H1 (cell line): ENCODE measurements at regions not wholly inside any gene's neighbourhood (a gene's known extent, or its start where the extent isn't known, plus 50 kb on each side); places are given as distances from the start of the nearest gene placed in this dataset.

Source experiments
- CTCF ChIA-PET: fragments of 300-600 bp; sonication (Branson Sonifier 250); formaldehyde crosslinking; loops from one replicate; lab custom pipeline; 2021; ENCODE audit not compliant: partially characterized antibody; lab: Charles Lee
- POLR2A ChIA-PET: fragments of 300-600 bp; sonication (Branson Sonifier 250); formaldehyde crosslinking; loops from one replicate; lab custom pipeline; 2021; ENCODE audit warnings: inconsistent platforms; ENCODE audit not compliant: partially characterized antibody; lab: Charles Lee
- DNase-seq, 2 experiments: peaks; one replicate each; pipeline versions ENCODE4 v3.0.0 to v3.0.0-alpha.2; 2010 to 2022; ENCODE audit warnings: low spot score in 2 of 2, low read depth in 1 of 2, mixed read lengths in 1 of 2
- FAIRE-seq: peaks from 2 replicates; lab custom pipeline; 2011; peaks lifted over from hg19 to GRCh38; lab: Jason Lieb, UNC
- H2AFZ ChIP-seq: 2 replicates; pipeline ENCODE4 v1.8.1; 2012; ENCODE audit warnings: low read length, inconsistent platforms
- H2AK5ac ChIP-seq: 2 replicates; pipeline ENCODE4 v1.6.1; 2013; ENCODE audit warnings: low read depth, low read length
- H2BK120ac ChIP-seq: replicated peaks from 2 replicates; pipeline ENCODE3; 2013; ENCODE audit warnings: low read depth, low read length, inconsistent platforms
- H2BK12ac ChIP-seq: 2 replicates; pipeline ENCODE4 v1.6.1; 2013; ENCODE audit warnings: low read depth, low read length
- H2BK15ac ChIP-seq: 2 replicates; pipeline ENCODE4 v1.6.1; 2013; ENCODE audit warnings: low read length
- H2BK20ac ChIP-seq: 2 replicates; pipeline ENCODE4 v1.6.1; 2013; ENCODE audit warnings: low read length
- H2BK5ac ChIP-seq: 2 replicates; pipeline ENCODE4 v1.6.1; 2013; ENCODE audit warnings: low read depth, low read length
- H3K14ac ChIP-seq: 2 replicates; pipeline ENCODE4 v1.6.1; 2013; ENCODE audit warnings: inconsistent platforms; ENCODE audit not compliant: insufficient read length
- H3K18ac ChIP-seq: 2 replicates; pipeline ENCODE4 v1.6.1; 2013; ENCODE audit warnings: low read length; ENCODE audit errors: extremely low read depth
- H3K23ac ChIP-seq: 2 replicates; pipeline ENCODE4 v1.6.1; 2013; ENCODE audit warnings: inconsistent platforms; ENCODE audit not compliant: insufficient read length
- H3K23me2 ChIP-seq: 2 replicates; pipeline ENCODE4 v1.6.1; 2013; ENCODE audit warnings: low read depth, low read length
- H3K27ac ChIP-seq: 2 replicates; pipeline ENCODE4 v1.6.1; 2011; ENCODE audit warnings: low read depth, low read length, inconsistent platforms
- H3K27me3 ChIP-seq, 4 experiments: replicated peaks in 1 of 4; 1 replicate in 1 of 4; 2 replicates in 3 of 4; pipeline versions ENCODE4 v1.6.1 to v1.8.1; 2011 to 2013; ENCODE audit warnings: low read length in 3 of 4, mild to moderate bottlenecking in 3 of 4, inconsistent platforms in 2 of 4, mixed read lengths in 2 of 4, moderate library complexity in 1 of 4; ENCODE audit not compliant: control insufficient read depth in 3 of 4, insufficient read depth in 3 of 4; ENCODE audit errors: extremely low read depth in 1 of 4
- H3K36me3 ChIP-seq, 4 experiments: 2 replicates each; pipeline versions ENCODE4 v1.6.1 to v1.8.1; 2011 to 2013; ENCODE audit warnings: mild to moderate bottlenecking in 4 of 4, low read length in 3 of 4, moderate library complexity in 2 of 4, control low read depth in 1 of 4, inconsistent platforms in 1 of 4; ENCODE audit not compliant: insufficient read depth in 4 of 4, control insufficient read depth in 2 of 4
- H3K4ac ChIP-seq: replicated peaks from 2 replicates; pipeline ENCODE3; 2013; ENCODE audit warnings: low read length, low read depth, mixed read lengths, inconsistent platforms; ENCODE audit not compliant: insufficient read length
- H3K4me1 ChIP-seq, 4 experiments: replicated peaks in 1 of 4; 1 replicate in 1 of 4; 2 replicates in 3 of 4; pipeline versions ENCODE4 v1.6.1 to v1.8.1; 2011 to 2013; ENCODE audit warnings: low read length in 3 of 4, inconsistent platforms in 2 of 4, mixed read lengths in 1 of 4; ENCODE audit not compliant: insufficient read depth in 4 of 4, control insufficient read depth in 3 of 4
- H3K4me2 ChIP-seq, 2 experiments: 2 replicates each; pipeline versions ENCODE4 v1.6.1 to v1.8.1; 2011 to 2013; ENCODE audit warnings: low read depth in 2 of 2, low read length in 2 of 2, control low read depth in 1 of 2, inconsistent platforms in 1 of 2, mild to moderate bottlenecking in 1 of 2; ENCODE audit not compliant: insufficient read depth in 1 of 2
- H3K4me3 ChIP-seq, 4 experiments: fragments of 200-600, 300-600 bp in 1 of 4; sonication (generic), shearing (Covaris generic), sonication (Bioruptor Twin) in 1 of 4; 2 replicates each; pipeline versions ENCODE4 v1.5.1 to v1.8.1; 2011 to 2016; ENCODE audit warnings: low read length in 4 of 4, low read depth in 3 of 4, control low read depth in 2 of 4, inconsistent platforms in 2 of 4, mild to moderate bottlenecking in 2 of 4, mixed read lengths in 1 of 4, moderate library complexity in 1 of 4; ENCODE audit not compliant: insufficient read depth in 2 of 4; ENCODE audit errors: extremely low read depth in 1 of 4
- H3K56ac ChIP-seq: replicated peaks from 2 replicates; pipeline ENCODE3; 2013; ENCODE audit warnings: low read depth, mild to moderate bottlenecking, mixed read lengths, low read length, inconsistent platforms; ENCODE audit not compliant: insufficient read length
- H3K79me1 ChIP-seq: 2 replicates; pipeline ENCODE4 v1.6.1; 2013; ENCODE audit warnings: low read depth, low read length, control low read depth
- H3K79me2 ChIP-seq, 2 experiments: 2 replicates each; pipeline versions ENCODE4 v1.6.1 to v1.8.1; 2012 to 2013; ENCODE audit warnings: low read length in 2 of 2, mild to moderate bottlenecking in 2 of 2, inconsistent platforms in 1 of 2; ENCODE audit not compliant: insufficient read depth in 2 of 2, control insufficient read depth in 1 of 2
- H3K9ac ChIP-seq, 4 experiments: replicated peaks in 1 of 4; 1 replicate in 1 of 4; 2 replicates in 3 of 4; pipeline versions ENCODE4 v1.6.1 to v1.8.1; 2011 to 2013; ENCODE audit warnings: low read depth in 3 of 4, low read length in 3 of 4, control low read depth in 2 of 4, mild to moderate bottlenecking in 2 of 4, moderate library complexity in 2 of 4, inconsistent platforms in 1 of 4; ENCODE audit errors: extremely low read depth in 1 of 4
- H3K9me3 ChIP-seq, 2 experiments: 2 replicates each; pipeline versions ENCODE4 v1.6.1 to v1.8.1; 2012 to 2013; ENCODE audit warnings: mild to moderate bottlenecking in 2 of 2, moderate library complexity in 2 of 2, control low read depth in 1 of 2, inconsistent platforms in 1 of 2, low read depth in 1 of 2, low read length in 1 of 2, mixed read lengths in 1 of 2; ENCODE audit not compliant: insufficient read depth in 2 of 2
- H4K20me1 ChIP-seq, 2 experiments: replicated peaks in 1 of 2; 2 replicates each; pipeline versions ENCODE3 to v1.8.1; 2011 to 2013; ENCODE audit warnings: inconsistent platforms in 2 of 2, low read length in 2 of 2, mild to moderate bottlenecking in 1 of 2; ENCODE audit not compliant: insufficient read depth in 2 of 2, control insufficient read depth in 1 of 2
- H4K5ac ChIP-seq: 2 replicates; pipeline ENCODE4 v1.6.1; 2013; ENCODE audit warnings: low read length, low read depth, mixed read lengths, inconsistent platforms; ENCODE audit not compliant: insufficient read length
- H4K8ac ChIP-seq: 2 replicates; pipeline ENCODE4 v1.8.0; 2013; ENCODE audit warnings: mild to moderate bottlenecking, moderate library complexity, low read length, inconsistent platforms; ENCODE audit not compliant: insufficient read depth; ENCODE audit errors: extremely low read depth
- H4K91ac ChIP-seq: replicated peaks from 2 replicates; pipeline ENCODE3; 2013; ENCODE audit warnings: low read length, mixed read lengths, inconsistent platforms; ENCODE audit not compliant: insufficient read length
- BACH1 ChIP-seq: IDR thresholded peaks from 2 replicates; pipeline ENCODE4 v1.6.1; 2012; ENCODE audit warnings: low read length, improper control_type of control experiment
- SAP30 ChIP-seq: fragments of 300-600 bp; sonication (generic); IDR thresholded peaks from 2 replicates; pipeline ENCODE4 v1.7.1; 2012; ENCODE audit warnings: low read length, moderate library complexity, mild to moderate bottlenecking, inconsistent platforms; ENCODE audit not compliant: insufficient read depth, insufficient replicate concordance
- SP4 ChIP-seq: IDR thresholded peaks from 2 replicates; pipeline ENCODE4 v1.6.1; 2012; ENCODE audit warnings: low read length, inconsistent platforms
- WGBS, 2 experiments: shearing (Covaris generic) in 1 of 2; methylation state at CpG; one replicate each; pipeline versions ENCODE4 v1.1.6 to v1.1.7; 2013 to 2015; ENCODE audit warnings: low lambda C conversion rate in 2 of 2, mixed read lengths in 2 of 2, inconsistent platforms in 1 of 2, low coverage in 1 of 2, missing lambda C conversion rate in 1 of 2; ENCODE audit not compliant: insufficient replicate concordance in 2 of 2, insufficient coverage in 1 of 2, insufficient read length in 1 of 2; ENCODE audit errors: extremely low coverage in 1 of 2, missing lambda C conversion rate in 1 of 2; 5-methylcytosine and 5-hydroxymethylcytosine counted together

- H2AFZ ChIP-seq: no peak overlapping the region
- no peaks in the 10 kb centered on the region for H3K4me1 ChIP-seq
- H4K5ac ChIP-seq: no peak overlapping the region
- no peaks in the 10 kb centered on the region for H3K79me2 ChIP-seq
- DNase-seq: no peak
- H3K27me3 ChIP-seq: no peaks in the 10 kb centered on the region
- CTCF ChIA-PET: no interaction called here
- no peaks in the 10 kb centered on the region for H4K20me1 ChIP-seq
- no peak overlapping the region for H2BK20ac ChIP-seq
- no peak overlapping the region for H3K14ac ChIP-seq
- no peak overlapping the region for H3K23ac ChIP-seq
- no peak overlapping the region for H2AK5ac ChIP-seq
- H3K4me2 ChIP-seq: no peak overlapping the region
- no peak overlapping the region for H2BK12ac ChIP-seq
- no peaks in the 10 kb centered on the region for H3K23me2 ChIP-seq
- H2BK5ac ChIP-seq: no peak overlapping the region
- H3K36me3 ChIP-seq: no peaks in the 10 kb centered on the region
- no peak overlapping the region for H3K18ac ChIP-seq
- H3K9me3 ChIP-seq: no peaks in the 10 kb centered on the region
- 93% methylated on average over 5 of the region's 5 CpGs; no CpG with 5 or more reads in 1 of the 2 experiments for whole genome bisulfite sequencing, 2 experiments
- no peak overlapping the region for H2BK120ac ChIP-seq
- H3K4me3 ChIP-seq: no peak overlapping the region
- no peaks in the 10 kb centered on the region for H3K79me1 ChIP-seq
- H2BK15ac ChIP-seq: no peak overlapping the region
- no peak overlapping the region for H3K56ac ChIP-seq
- H3K9ac ChIP-seq: no peak overlapping the region
- no peak overlapping the region for H3K4ac ChIP-seq
- no peak for TF ChIP-seq SAP30
- no peak for TF ChIP-seq SP4
- no peak for TF ChIP-seq BACH1
- TF ChIP-seq, all 59 proteins: peak for 0
- no peak overlapping the region for H3K27ac ChIP-seq
- FAIRE-seq: no peak
- H4K91ac ChIP-seq: no peak overlapping the region
- POLR2A ChIA-PET: no interaction called here
- no peak overlapping the region for H4K8ac ChIP-seq
These were observed 391.7 kb upstream of the HTR2A start for GRCh38 chr13:47288546-47288945.
